Choroid plexus epithelial cell (primary cell): ENCODE measurements at regions not wholly inside any gene's neighbourhood (a gene's known extent, or its start where the extent isn't known, plus 50 kb on each side); places are given as distances from the start of the nearest gene placed in this dataset.

ENCODE experiments used
- DNase-seq: peaks from one replicate; pipeline ENCODE4 v3.0.0-alpha.2; 2010; ENCODE audit warnings: low read depth
- H3K4me3 ChIP-seq: 2 replicates; pipeline ENCODE4 v1.5.1; 2011; ENCODE audit warnings: low read depth, mild to moderate bottlenecking, control low read depth, low read length, moderate library complexity
- TF ChIP-seq, protein P1 (sequence below): conservative IDR thresholded peaks from 2 replicates; pipeline ENCODE4 v1.5.1; 2011; ENCODE audit warnings: low read depth, mild to moderate bottlenecking, control low read depth, inconsistent platforms, low read length, moderate library complexity

DNA sequence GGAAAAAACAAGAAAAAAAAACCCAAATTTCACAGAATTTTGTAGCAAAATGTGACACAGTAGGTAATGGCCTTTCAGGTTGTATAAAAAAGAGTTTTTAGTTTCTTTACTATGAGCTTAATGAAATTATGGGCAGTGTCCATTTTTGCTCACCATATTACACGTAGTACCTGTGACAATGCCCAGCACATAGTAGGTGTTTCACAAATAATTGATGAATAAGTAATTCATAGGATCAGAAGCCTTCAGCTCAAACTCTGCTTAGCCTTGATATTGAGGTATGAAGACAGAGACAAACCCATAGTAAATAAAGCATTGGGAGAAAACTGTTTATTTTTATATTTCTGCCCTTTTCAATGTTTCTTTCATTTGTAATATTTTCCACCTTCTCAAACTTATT lies 97.2 kb downstream of the LHX9 start:
- DNase-seq: no peak
- no peak overlapping the region for H3K4me3 ChIP-seq
- TF ChIP-seq, protein P1, sequence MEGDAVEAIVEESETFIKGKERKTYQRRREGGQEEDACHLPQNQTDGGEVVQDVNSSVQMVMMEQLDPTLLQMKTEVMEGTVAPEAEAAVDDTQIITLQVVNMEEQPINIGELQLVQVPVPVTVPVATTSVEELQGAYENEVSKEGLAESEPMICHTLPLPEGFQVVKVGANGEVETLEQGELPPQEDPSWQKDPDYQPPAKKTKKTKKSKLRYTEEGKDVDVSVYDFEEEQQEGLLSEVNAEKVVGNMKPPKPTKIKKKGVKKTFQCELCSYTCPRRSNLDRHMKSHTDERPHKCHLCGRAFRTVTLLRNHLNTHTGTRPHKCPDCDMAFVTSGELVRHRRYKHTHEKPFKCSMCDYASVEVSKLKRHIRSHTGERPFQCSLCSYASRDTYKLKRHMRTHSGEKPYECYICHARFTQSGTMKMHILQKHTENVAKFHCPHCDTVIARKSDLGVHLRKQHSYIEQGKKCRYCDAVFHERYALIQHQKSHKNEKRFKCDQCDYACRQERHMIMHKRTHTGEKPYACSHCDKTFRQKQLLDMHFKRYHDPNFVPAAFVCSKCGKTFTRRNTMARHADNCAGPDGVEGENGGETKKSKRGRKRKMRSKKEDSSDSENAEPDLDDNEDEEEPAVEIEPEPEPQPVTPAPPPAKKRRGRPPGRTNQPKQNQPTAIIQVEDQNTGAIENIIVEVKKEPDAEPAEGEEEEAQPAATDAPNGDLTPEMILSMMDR: no peak

DNA sequence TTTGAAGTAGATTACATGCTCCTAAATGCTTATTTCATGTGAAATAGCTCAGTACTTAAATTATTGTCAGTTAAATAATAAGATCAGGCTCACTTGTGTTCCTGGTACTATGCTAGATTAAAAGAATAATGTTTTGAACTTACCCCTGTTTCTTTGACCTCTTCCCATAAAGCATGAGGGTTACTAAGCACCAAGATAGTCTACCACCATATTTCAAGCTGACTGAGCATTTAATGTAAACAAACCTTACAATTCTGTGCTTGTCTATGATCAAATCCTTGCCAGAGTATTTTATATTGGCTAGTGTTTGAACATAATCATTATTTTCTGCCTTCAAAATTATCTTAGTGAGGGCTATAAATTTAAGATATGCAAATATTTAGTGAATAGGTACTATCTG lies 98.1 kb downstream of the LHX9 start:
- DNase-seq: no peak

DNA sequence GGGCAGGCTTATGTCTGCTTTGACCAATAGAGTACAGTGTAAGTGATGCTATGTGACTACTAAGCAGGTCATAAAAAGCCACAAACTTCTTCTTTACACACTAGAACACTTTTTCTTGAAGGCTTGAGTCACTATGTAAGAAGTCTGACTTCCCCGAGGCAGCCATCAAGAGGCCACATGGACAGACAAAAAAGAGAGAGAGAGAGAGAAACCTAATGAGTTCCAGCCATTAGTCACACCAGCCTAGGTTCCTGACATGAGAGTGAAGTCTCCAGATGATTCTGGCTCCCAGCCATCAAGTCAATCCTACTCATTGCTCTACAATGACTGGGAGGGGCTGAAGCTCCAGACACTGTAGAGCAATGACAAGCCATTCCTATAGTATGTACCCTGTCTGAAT lies 101.4 kb downstream of the LHX9 start:
- H3K4me3 ChIP-seq: no peak overlapping the region
- TF ChIP-seq, protein P1: no peak
- DNase-seq: peak; percentile 43

More for the DNA sequence above, 98.1 kb downstream of the LHX9 start:
- H3K4me3 ChIP-seq: no peak overlapping the region
- TF ChIP-seq, protein P1: no peak

DNA sequence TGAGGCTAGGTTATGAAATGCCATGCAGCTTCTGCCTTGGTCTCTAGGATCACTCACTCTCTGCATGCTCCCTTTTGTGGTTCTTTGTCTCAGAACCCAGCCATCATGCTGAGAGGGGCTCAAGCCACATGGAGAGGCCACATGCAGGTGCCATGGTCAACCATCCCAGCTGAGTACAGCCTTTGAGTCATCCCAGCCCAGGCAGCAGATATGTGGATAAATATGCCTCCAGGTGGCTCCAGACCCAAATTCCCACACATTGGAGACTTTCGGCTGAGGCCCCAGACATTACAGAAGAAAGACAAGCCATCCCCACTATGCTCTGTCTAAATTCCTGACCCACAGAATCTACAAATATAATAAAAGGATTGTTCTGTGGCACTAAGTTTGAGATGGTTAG lies 102.0 kb downstream of the LHX9 start:
- H3K4me3 ChIP-seq: no peak overlapping the region
- no peak for DNase-seq
- TF ChIP-seq, protein P1: no peak

DNA sequence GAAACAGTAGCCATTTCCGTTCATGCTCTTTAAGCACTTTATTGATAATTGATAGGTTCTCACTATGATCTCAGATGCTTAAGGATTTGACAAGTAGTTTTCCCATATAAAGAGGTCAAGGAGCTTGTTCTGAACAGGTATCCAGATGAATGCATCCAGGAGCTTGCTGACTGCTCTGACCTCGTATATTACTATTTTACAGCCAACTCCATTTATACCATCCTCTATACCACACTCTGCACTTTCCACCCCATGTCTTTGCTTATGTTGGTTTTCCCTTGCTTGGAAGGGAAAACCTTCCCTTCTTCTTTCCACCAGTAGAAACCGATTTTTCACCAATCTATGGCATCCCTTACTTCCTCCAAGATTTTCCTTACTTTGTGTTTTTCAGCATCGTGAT lies 107.2 kb downstream of the LHX9 start:
- TF ChIP-seq, protein P1: no peak
- no peak overlapping the region for H3K4me3 ChIP-seq
- no peak for DNase-seq

DNA sequence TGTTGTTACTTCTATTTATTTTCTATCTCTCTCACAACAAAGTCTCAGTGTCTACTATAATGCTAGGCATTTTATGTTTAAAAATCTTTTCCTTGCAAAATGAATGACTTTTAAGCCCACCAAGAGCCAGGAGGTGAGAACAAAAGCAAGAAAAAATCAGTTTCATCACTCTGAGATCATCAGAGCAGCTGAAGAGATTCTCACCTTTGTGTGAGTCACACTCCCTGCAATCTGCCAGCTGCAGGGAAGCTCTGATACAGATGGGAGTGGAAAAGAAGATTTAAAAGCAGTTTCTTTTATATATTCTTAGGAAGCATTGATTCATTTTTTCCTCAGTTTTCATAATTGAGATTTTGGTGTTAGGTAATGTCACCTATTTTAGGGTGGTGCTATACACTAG lies 107.6 kb downstream of the LHX9 start:
- DNase-seq: peak; percentile 35
- TF ChIP-seq, protein P1: no peak
- H3K4me3 ChIP-seq: no peak overlapping the region

DNA sequence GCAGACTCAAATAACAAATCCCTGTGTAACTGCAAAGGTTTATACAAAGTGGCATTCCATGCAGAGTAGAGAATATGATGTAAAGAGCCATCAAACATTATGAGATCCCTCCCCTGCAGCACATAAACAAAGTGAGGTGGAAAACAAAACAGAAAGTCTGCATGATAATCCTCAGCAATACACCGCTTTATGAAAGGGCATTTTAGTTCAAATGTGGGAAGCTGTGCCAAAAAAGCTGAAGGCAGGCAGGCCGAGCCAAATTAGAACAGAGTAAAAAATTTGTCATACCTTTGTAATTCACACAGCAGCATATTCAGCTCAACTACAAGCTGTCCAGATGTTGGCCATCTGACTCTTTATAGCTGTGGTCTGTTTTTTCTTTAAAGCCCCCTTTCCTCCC lies 113.5 kb downstream of the LHX9 start:
- TF ChIP-seq, protein P1: no peak
- DNase-seq: peak; percentile 39
- H3K4me3 ChIP-seq: no peak overlapping the region
